ENCODE measurements at regions not wholly inside any gene's neighbourhood (a gene's known extent, or its start where the extent isn't known, plus 50 kb on each side); places are given as distances from the start of the nearest gene placed in this dataset.

DNA sequence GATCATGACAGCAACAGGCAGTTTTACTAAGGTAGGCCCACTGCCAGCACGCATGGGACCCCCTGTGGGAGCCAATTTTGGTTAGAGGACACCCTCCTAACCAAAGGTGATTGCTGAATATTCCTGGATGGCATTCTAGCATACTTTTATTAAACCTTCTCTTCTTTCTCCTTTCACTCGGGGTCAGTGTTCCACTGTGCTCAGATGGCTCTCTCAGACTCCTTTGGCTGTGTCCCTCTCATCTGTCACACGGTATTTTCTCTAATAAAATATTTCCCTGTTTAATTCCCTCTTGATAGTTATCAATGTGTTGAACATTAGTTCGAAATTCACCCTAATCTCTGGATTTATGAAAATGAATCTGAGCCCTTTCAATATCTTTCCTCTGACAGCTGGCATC, 1315.3 kb downstream of the FSTL5 start:
- Histone ChIP-seq H3K27ac (ENCODE audit: low read length in 2 of 2) (no peak overlapping the region), H4K20me1 (ENCODE audit: control insufficient read depth, insufficient read depth, low read length, poor library complexity, severe bottlenecking) (no peaks in the 10 kb centered on the region), H3K9ac (ENCODE audit: low read length) (no peak overlapping the region), H3K9me3 (ENCODE audit: control extremely low read depth in 1 of 3, control insufficient read depth in 2 of 3, insufficient read depth in 1 of 3, low read length in 2 of 3) (peaks cover 0 to 5% (median 0%) of the 10 kb centered on the region in 3 donors), H3K4me2 (replicated peaks; ENCODE audit: low read depth, low read length, poor library complexity, severe bottlenecking) (no peak overlapping the region), H3K4me3 (ENCODE audit: control extremely low read depth in 1 of 5, extremely low read depth in 1 of 5, insufficient read depth in 1 of 5, low read depth in 2 of 5, low read length in 4 of 5) (no peak overlapping the region), H2AFZ (ENCODE audit: insufficient read depth, low read depth, low read length, poor library complexity, severe bottlenecking) (no peak overlapping the region), H3K79me2 (ENCODE audit: control insufficient read depth, insufficient read depth, low read length) (no peaks in the 10 kb centered on the region), H3K4me1 (ENCODE audit: control insufficient read depth in 2 of 2, insufficient read depth in 2 of 2, low read length in 2 of 2) (no peaks in the 10 kb centered on the region), H3K36me3 (replicated peaks in 1 of 2; ENCODE audit: control extremely low read depth in 1 of 2, control insufficient read depth in 1 of 2, extremely low read depth in 1 of 2, insufficient read depth in 2 of 2, low read length in 1 of 2) (no peaks in the 10 kb centered on the region), H3K27me3 (replicated peaks in 1 of 4; ENCODE audit: control extremely low read depth in 1 of 4, control insufficient read depth in 3 of 4, insufficient read depth in 4 of 4, low read length in 3 of 4) (no peaks in the 10 kb centered on the region)
- Mint-ChIP-seq H3K9me3 (ENCODE audit: insufficient read depth) (peaks cover under 1% of the 10 kb centered on the region), H3K27ac (no peak overlapping the region), H3K4me1 (no peaks in the 10 kb centered on the region), H3K27me3 (no peaks in the 10 kb centered on the region), H3K4me3 (no peak overlapping the region)
- no peak for TF ChIP-seq EZH2 (IDR thresholded peaks at IDR 0.05; ENCODE audit: borderline replicate concordance, insufficient read depth, low read depth, low read length, poor library complexity, severe bottlenecking)
- no peak for TF ChIP-seq CTCF (IDR thresholded peaks at IDR 0.05)
- ATAC-seq (ENCODE audit: low read depth) (no peak), DNase-seq (no peak)
- WGBS (ENCODE audit: insufficient coverage): 87% methylated on average over 2 of the region's 4 CpGs
- intact Hi-C loops (cut with micrococcal nuclease): no loop called here
- ChIA-PET CTCF (no interaction called here), POLR2A (no interaction called here)

- Histone ChIP-seq H3K9me3 (ENCODE audit: control extremely low read depth in 1 of 3, control insufficient read depth in 2 of 3, insufficient read depth in 1 of 3, low read length in 2 of 3) (peaks cover 0 to 5% (median 0%) of the 10 kb centered on the region in 3 donors), H3K36me3 (replicated peaks in 1 of 2; ENCODE audit: control extremely low read depth in 1 of 2, control insufficient read depth in 1 of 2, extremely low read depth in 1 of 2, insufficient read depth in 2 of 2, low read length in 1 of 2) (no peaks in the 10 kb centered on the region), H2AFZ (ENCODE audit: insufficient read depth, low read depth, low read length, poor library complexity, severe bottlenecking) (no peak overlapping the region), H3K9ac (ENCODE audit: low read length) (no peak overlapping the region), H3K4me3 (ENCODE audit: control extremely low read depth in 1 of 5, extremely low read depth in 1 of 5, insufficient read depth in 1 of 5, low read depth in 2 of 5, low read length in 4 of 5) (no peak overlapping the region), H3K4me2 (replicated peaks; ENCODE audit: low read depth, low read length, poor library complexity, severe bottlenecking) (no peak overlapping the region), H3K27me3 (replicated peaks in 1 of 4; ENCODE audit: control extremely low read depth in 1 of 4, control insufficient read depth in 3 of 4, insufficient read depth in 4 of 4, low read length in 3 of 4) (no peaks in the 10 kb centered on the region), H3K4me1 (ENCODE audit: control insufficient read depth in 2 of 2, insufficient read depth in 2 of 2, low read length in 2 of 2) (no peaks in the 10 kb centered on the region), H3K79me2 (ENCODE audit: control insufficient read depth, insufficient read depth, low read length) (no peaks in the 10 kb centered on the region), H4K20me1 (ENCODE audit: control insufficient read depth, insufficient read depth, low read length, poor library complexity, severe bottlenecking) (no peaks in the 10 kb centered on the region), H3K27ac (ENCODE audit: low read length in 2 of 2) (no peak overlapping the region)
- ChIA-PET CTCF (no interaction called here), POLR2A (no interaction called here)
- DNase-seq: no peak
- intact Hi-C loops (cut with micrococcal nuclease): no loop called here
- Mint-ChIP-seq H3K4me1 (no peaks in the 10 kb centered on the region), H3K9me3 (ENCODE audit: insufficient read depth) (no peaks in the 10 kb centered on the region), H3K4me3 (no peak overlapping the region), H3K27me3 (no peaks in the 10 kb centered on the region), H3K27ac (no peak overlapping the region)
- 62% methylated on average over 2 of the region's 9 CpGs for WGBS (ENCODE audit: insufficient coverage)
- no peak for ATAC-seq (ENCODE audit: low read depth)
- TF ChIP-seq EZH2 (IDR thresholded peaks at IDR 0.05; ENCODE audit: borderline replicate concordance, insufficient read depth, low read depth, low read length, poor library complexity, severe bottlenecking): no peak
- TF ChIP-seq CTCF (IDR thresholded peaks at IDR 0.05): no peak
Observed at GRCh38 chr4:160848901-160849760, 1314.7 kb downstream of the FSTL5 start.

Measured in B cell (primary cell).